ENCODE measurements at regions not wholly inside any gene's neighbourhood (a gene's known extent, or its start where the extent isn't known, plus 50 kb on each side); places are given as distances from the start of the nearest gene placed in this dataset.

- no peaks in the 10 kb centered on the region for H3K9me3 ChIP-seq
- no peaks in the 10 kb centered on the region for H3K36me3 ChIP-seq
- H3K27me3 ChIP-seq: no peaks in the 10 kb centered on the region
- intact Hi-C loops (cut with DNase I): no loop called here
- 73 to 80% methylated on average over 3 to 5 of the region's 5 CpGs for WGBS, 2 donors
- no peak for DNase-seq
- no peak for TF ChIP-seq POLR2A (IDR thresholded peaks at IDR 0.05)
- no peak for TF ChIP-seq CTCF (IDR thresholded peaks at IDR 0.05)
- H3K4me1 ChIP-seq: no peaks in the 10 kb centered on the region
- H3K27ac ChIP-seq: no peak overlapping the region
- no peak overlapping the region for H3K4me3 ChIP-seq (replicated peaks in 1 of 3)
These were observed 356.7 kb upstream of the MYT1L start for GRCh38 chr2:2687745-2688144.

- Histone ChIP-seq H3K4me3 (replicated peaks in 1 of 3) (no peak overlapping the region), H3K36me3 (no peaks in the 10 kb centered on the region), H3K9me3 (no peaks in the 10 kb centered on the region), H3K27me3 (no peaks in the 10 kb centered on the region), H3K27ac (no peak overlapping the region), H3K4me1 (no peaks in the 10 kb centered on the region)
- 67 to 71% methylated on average over 9 of the region's 9 CpGs for WGBS, 2 donors
- DNase-seq: peak in 1 of 2 donors; percentile 13
- intact Hi-C loops (cut with DNase I): no loop called here
- no peak for TF ChIP-seq POLR2A (IDR thresholded peaks at IDR 0.05)
- TF ChIP-seq CTCF (IDR thresholded peaks at IDR 0.05): no peak
These were observed 355.1 kb upstream of the MYT1L start for GRCh38 chr2:2686222-2686621.

- 74 to 86% methylated on average over 9 of the region's 9 CpGs for WGBS, 2 donors
- no peaks in the 10 kb centered on the region for H3K27me3 ChIP-seq
- intact Hi-C loops (cut with DNase I): no loop called here
- TF ChIP-seq POLR2A (IDR thresholded peaks at IDR 0.05) (no peak), CTCF (IDR thresholded peaks at IDR 0.05) (no peak)
- no peaks in the 10 kb centered on the region for H3K36me3 ChIP-seq
- no peak for DNase-seq
- no peaks in the 10 kb centered on the region for H3K4me1 ChIP-seq
- H3K27ac ChIP-seq: no peak overlapping the region
- H3K9me3 ChIP-seq: no peaks in the 10 kb centered on the region
- H3K4me3 ChIP-seq (replicated peaks in 1 of 3): no peak overlapping the region
These were observed 352.6 kb upstream of the MYT1L start for GRCh38 chr2:2683606-2684224.

- intact Hi-C loops (cut with DNase I): no loop called here
- H3K36me3 ChIP-seq: no peaks in the 10 kb centered on the region
- DNase-seq: no peak
- TF ChIP-seq CTCF (IDR thresholded peaks at IDR 0.05) (no peak), POLR2A (IDR thresholded peaks at IDR 0.05) (no peak)
- H3K27me3 ChIP-seq: no peaks in the 10 kb centered on the region
- H3K4me1 ChIP-seq: no peaks in the 10 kb centered on the region
- H3K27ac ChIP-seq: no peak overlapping the region
- 90 to 93% methylated on average over 17 of the region's 17 CpGs for WGBS, 2 donors
- no peaks in the 10 kb centered on the region for H3K9me3 ChIP-seq
- H3K4me3 ChIP-seq (replicated peaks in 1 of 3): no peak overlapping the region
These were observed 351.7 kb upstream of the MYT1L start for GRCh38 chr2:2682700-2683342.

- no peaks in the 10 kb centered on the region for H3K4me1 ChIP-seq
- no peaks in the 10 kb centered on the region for H3K9me3 ChIP-seq
- no peaks in the 10 kb centered on the region for H3K27me3 ChIP-seq
- TF ChIP-seq POLR2A (IDR thresholded peaks at IDR 0.05): no peak
- no peak for TF ChIP-seq CTCF (IDR thresholded peaks at IDR 0.05)
- no peak for DNase-seq
- no peak overlapping the region for H3K4me3 ChIP-seq (replicated peaks in 1 of 3)
- H3K27ac ChIP-seq: no peak overlapping the region
- no peaks in the 10 kb centered on the region for H3K36me3 ChIP-seq
- intact Hi-C loops (cut with DNase I): no loop called here
- WGBS, 2 donors: 78 to 85% methylated on average over 16 of the region's 16 CpGs
These were observed 350.7 kb upstream of the MYT1L start for GRCh38 chr2:2681711-2682251.

Data from thyroid gland (tissue), 4 donors.